ENCODE measurements at regions not wholly inside any gene's neighbourhood (a gene's known extent, or its start where the extent isn't known, plus 50 kb on each side); places are given as distances from the start of the nearest gene placed in this dataset.

GRCh38 chr13:93037780-93038179 is 188.8 kb upstream of the GPC6 start:
- dilution Hi-C loops (cut with HindIII; ENCODE audit: low sequenced_read_pairs, unreplicated experiment) (no loop called here), intact Hi-C loops (cut with micrococcal nuclease) (no loop called here), in situ Hi-C loops (cut with MboI; ENCODE audit: low sequenced_read_pairs) (no loop called here)
- Histone ChIP-seq H3K9me3 (ENCODE audit: control insufficient read depth, insufficient read depth, low read length) (no peaks in the 10 kb centered on the region), H3K27me3 (ENCODE audit: control insufficient read depth, insufficient read depth, low read length) (no peaks in the 10 kb centered on the region; the same call in 1 of the 2 replicates), H3K4ac (ENCODE audit: low read depth, low read length) (no peak overlapping the region), H3K4me2 (ENCODE audit: low read depth, low read length) (no peak overlapping the region), H3K23ac (ENCODE audit: low read depth, low read length) (no peak overlapping the region), H3K79me1 (ENCODE audit: low read depth in 1 of 2, low read length in 2 of 2) (no peaks in the 10 kb centered on the region), H2AK5ac (ENCODE audit: low read depth, low read length) (no peak overlapping the region), H4K20me1 (ENCODE audit: insufficient read depth, low read length) (no peaks in the 10 kb centered on the region), H3K14ac (replicated peaks; ENCODE audit: low read depth, low read length) (no peak overlapping the region), H3K9me1 (ENCODE audit: insufficient read depth, low read length) (no peaks in the 10 kb centered on the region), H3K9ac (ENCODE audit: low read depth, low read length) (no peak overlapping the region), H3K36me3 (ENCODE audit: control insufficient read depth, insufficient read depth, low read length) (no peaks in the 10 kb centered on the region), H4K8ac (ENCODE audit: low read depth in 2 of 2, low read length in 2 of 2) (no peak overlapping the region), H2BK20ac (ENCODE audit: low read depth, low read length) (no peak overlapping the region), H3K18ac (ENCODE audit: low read depth, low read length) (no peak overlapping the region), H2AFZ (replicated peaks; ENCODE audit: low read length, poor library complexity) (no peak overlapping the region), H2AK9ac (replicated peaks; ENCODE audit: low read depth, low read length, poor library complexity) (no peak overlapping the region), H3K27ac (ENCODE audit: insufficient read depth, low read length) (no peak overlapping the region), H3K56ac (ENCODE audit: extremely low read depth, insufficient read depth, low read length) (no peak overlapping the region), H4K91ac (ENCODE audit: insufficient read depth, low read depth, low read length) (no peak overlapping the region), H3K4me1 (ENCODE audit: control insufficient read depth, insufficient read depth, low read length) (no peaks in the 10 kb centered on the region), H3K4me3 (ENCODE audit: insufficient read depth, low read depth, low read length) (no peak overlapping the region), H2BK120ac (ENCODE audit: low read depth, low read length) (no peak overlapping the region), H2BK5ac (ENCODE audit: low read depth, low read length, poor library complexity, severe bottlenecking) (no peak overlapping the region), H2BK15ac (ENCODE audit: low read depth, low read length) (no peak overlapping the region), H4K5ac (ENCODE audit: low read depth, low read length) (no peak overlapping the region)
- DNase-seq (no peak), ATAC-seq (ENCODE audit: low read depth) (no peak)
- TF ChIP-seq ELK1 (IDR thresholded peaks at IDR 0.05; ENCODE audit: borderline replicate concordance, low read depth, low read length) (no peak), RAD21 (IDR thresholded peaks at IDR 0.05; ENCODE audit: low read length) (no peak), RFX5 (IDR thresholded peaks at IDR 0.05; ENCODE audit: low read depth, low read length) (no peak), SMC3 (IDR thresholded peaks at IDR 0.05; ENCODE audit: low read depth, low read length) (no peak), MAFK (IDR thresholded peaks at IDR 0.05; ENCODE audit: low read depth, low read length) (no peak), CEBPB (IDR thresholded peaks at IDR 0.05; ENCODE audit: low read depth, low read length) (no peak), RCOR1 (IDR thresholded peaks at IDR 0.05; ENCODE audit: insufficient replicate concordance, low read length) (no peak), NFE2L2 (IDR thresholded peaks at IDR 0.05; ENCODE audit: low read depth, low read length) (no peak), MAZ (IDR thresholded peaks at IDR 0.05; ENCODE audit: borderline replicate concordance, low read depth, low read length) (no peak), USF2 (IDR thresholded peaks at IDR 0.05; ENCODE audit: low read depth, low read length) (no peak), POLR2A (IDR thresholded peaks at IDR 0.05; ENCODE audit: low read depth, low read length) (no peak), FOS (IDR thresholded peaks at IDR 0.05; ENCODE audit: low read depth, low read length) (no peak), MXI1 (IDR thresholded peaks at IDR 0.05; ENCODE audit: borderline replicate concordance, low read depth, low read length) (no peak), CHD1 (IDR thresholded peaks at IDR 0.05; ENCODE audit: low read depth, low read length) (no peak)
- ChIA-PET CTCF (no interaction called here), POLR2A (ENCODE audit: unreplicated experiment) (no interaction called here)
- no CpG with 5 or more reads among the region's 5 CpGs for WGBS, 2 experiments (ENCODE audit: extremely low coverage in 2 of 2, insufficient read length in 1 of 2)
- no TSS peak for BruUV-seq (replicated peaks)
